ENCODE measurements at regions not wholly inside any gene's neighbourhood (a gene's known extent, or its start where the extent isn't known, plus 50 kb on each side); places are given as distances from the start of the nearest gene placed in this dataset.
"Not testable (repeated sequence)": the region's sequence is repeated elsewhere in the genome, so short reads cannot be mapped to it uniquely, and the experiment has no call there.

GRCh38 chr15:87547470-87548181 lies 708.9 kb downstream of the NTRK3 start:
- Histone ChIP-seq H3K27me3 (ENCODE audit: control insufficient read depth, insufficient read depth, low read length) (no peaks in the 10 kb centered on the region), H3K4me1 (ENCODE audit: control insufficient read depth, insufficient read depth, low read length) (no peaks in the 10 kb centered on the region), H3K9ac (ENCODE audit: low read depth, low read length) (no peak overlapping the region), H3K4me3 (ENCODE audit: low read depth, low read length) (no peak overlapping the region), H3K9me3 (ENCODE audit: control insufficient read depth, insufficient read depth, low read length) (no peaks in the 10 kb centered on the region), H3K36me3 (ENCODE audit: control insufficient read depth, insufficient read depth, low read length) (no peaks in the 10 kb centered on the region)

GRCh38 chr15:87538327-87538834 lies 718.2 kb downstream of the NTRK3 start:
- Histone ChIP-seq H3K4me3 (ENCODE audit: low read depth, low read length) (no peak overlapping the region), H3K27me3 (ENCODE audit: control insufficient read depth, insufficient read depth, low read length) (no peaks in the 10 kb centered on the region), H3K36me3 (ENCODE audit: control insufficient read depth, insufficient read depth, low read length) (no peaks in the 10 kb centered on the region), H3K9me3 (ENCODE audit: control insufficient read depth, insufficient read depth, low read length) (no peaks in the 10 kb centered on the region), H3K4me1 (ENCODE audit: control insufficient read depth, insufficient read depth, low read length) (no peaks in the 10 kb centered on the region), H3K9ac (ENCODE audit: low read depth, low read length) (no peak overlapping the region)

- no peaks in the 10 kb centered on the region for H3K9me3 ChIP-seq (ENCODE audit: control insufficient read depth, insufficient read depth, low read length)
- H3K4me3 ChIP-seq (ENCODE audit: low read depth, low read length): no peak overlapping the region
- H3K4me1 ChIP-seq (ENCODE audit: control insufficient read depth, insufficient read depth, low read length): no peaks in the 10 kb centered on the region
- H3K36me3 ChIP-seq (ENCODE audit: control insufficient read depth, insufficient read depth, low read length): no peaks in the 10 kb centered on the region
- no peaks in the 10 kb centered on the region for H3K27me3 ChIP-seq (ENCODE audit: control insufficient read depth, insufficient read depth, low read length)
- H3K9ac ChIP-seq (ENCODE audit: low read depth, low read length): no peak overlapping the region
Observed at GRCh38 chr15:87537295-87537694, 719.2 kb downstream of the NTRK3 start.

GRCh38 chr15:87533637-87534036 lies 722.9 kb downstream of the NTRK3 start:
- not testable (repeated sequence) for H3K4me3 ChIP-seq (ENCODE audit: low read depth, low read length); H3K9me3 ChIP-seq (ENCODE audit: control insufficient read depth, insufficient read depth, low read length); H3K36me3 ChIP-seq (ENCODE audit: control insufficient read depth, insufficient read depth, low read length); H3K27me3 ChIP-seq (ENCODE audit: control insufficient read depth, insufficient read depth, low read length); H3K4me1 ChIP-seq (ENCODE audit: control insufficient read depth, insufficient read depth, low read length); H3K9ac ChIP-seq (ENCODE audit: low read depth, low read length)

GRCh38 chr15:87528873-87529272 lies 727.7 kb downstream of the NTRK3 start:
- Histone ChIP-seq H3K9me3 (ENCODE audit: control insufficient read depth, insufficient read depth, low read length) (no peaks in the 10 kb centered on the region), H3K4me3 (ENCODE audit: low read depth, low read length) (no peak overlapping the region), H3K27me3 (ENCODE audit: control insufficient read depth, insufficient read depth, low read length) (no peaks in the 10 kb centered on the region), H3K36me3 (ENCODE audit: control insufficient read depth, insufficient read depth, low read length) (no peaks in the 10 kb centered on the region), H3K4me1 (ENCODE audit: control insufficient read depth, insufficient read depth, low read length) (no peaks in the 10 kb centered on the region), H3K9ac (ENCODE audit: low read depth, low read length) (no peak overlapping the region)

DNA sequence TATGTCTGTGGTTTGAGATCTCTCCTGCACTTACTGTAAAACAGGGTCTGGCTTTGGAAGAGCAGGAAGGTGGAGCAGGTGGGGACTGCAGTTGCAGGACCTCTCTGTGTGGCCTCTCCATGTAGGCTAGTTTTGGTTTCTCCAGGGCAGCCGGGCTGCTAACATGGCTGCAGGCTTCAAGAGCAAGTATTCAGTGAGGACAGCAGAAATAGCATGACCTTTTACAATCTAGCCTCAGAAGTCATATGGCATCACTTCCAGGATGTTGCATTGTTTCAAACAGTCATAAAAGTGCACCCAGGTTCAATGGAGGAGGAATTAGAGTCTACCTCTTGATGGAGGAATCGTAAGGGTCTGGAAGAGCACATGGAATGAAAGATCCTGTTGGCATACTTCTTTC lies 728.7 kb downstream of the NTRK3 start:
- no peak overlapping the region for H3K9ac ChIP-seq (ENCODE audit: low read depth, low read length)
- H3K4me1 ChIP-seq (ENCODE audit: control insufficient read depth, insufficient read depth, low read length): no peaks in the 10 kb centered on the region
- H3K27me3 ChIP-seq (ENCODE audit: control insufficient read depth, insufficient read depth, low read length): no peaks in the 10 kb centered on the region
- no peaks in the 10 kb centered on the region for H3K36me3 ChIP-seq (ENCODE audit: control insufficient read depth, insufficient read depth, low read length)
- H3K4me3 ChIP-seq (ENCODE audit: low read depth, low read length): no peak overlapping the region
- no peaks in the 10 kb centered on the region for H3K9me3 ChIP-seq (ENCODE audit: control insufficient read depth, insufficient read depth, low read length)

DNA sequence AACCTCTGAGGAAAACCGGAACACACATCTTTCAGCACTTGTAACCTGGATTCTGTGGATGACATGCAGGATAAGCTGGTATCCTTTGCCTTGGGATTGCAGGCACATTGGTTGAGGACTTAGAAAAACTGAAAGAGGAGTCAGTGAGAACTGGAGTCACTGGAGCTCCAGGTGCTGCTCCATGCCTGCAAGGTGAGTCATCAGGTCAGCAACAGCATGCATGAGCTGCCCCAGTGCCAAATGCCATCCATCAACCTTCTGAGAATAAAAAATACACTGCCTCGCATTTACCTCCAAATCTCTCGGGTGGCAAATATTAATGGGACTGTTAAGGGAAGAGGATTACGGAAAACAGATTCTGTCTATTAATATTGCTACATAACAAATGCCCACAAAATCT lies 729.1 kb downstream of the NTRK3 start:
- no peak overlapping the region for H3K9ac ChIP-seq (ENCODE audit: low read depth, low read length)
- no peaks in the 10 kb centered on the region for H3K4me1 ChIP-seq (ENCODE audit: control insufficient read depth, insufficient read depth, low read length)
- no peaks in the 10 kb centered on the region for H3K9me3 ChIP-seq (ENCODE audit: control insufficient read depth, insufficient read depth, low read length)
- H3K36me3 ChIP-seq (ENCODE audit: control insufficient read depth, insufficient read depth, low read length): no peaks in the 10 kb centered on the region
- no peak overlapping the region for H3K4me3 ChIP-seq (ENCODE audit: low read depth, low read length)
- H3K27me3 ChIP-seq (ENCODE audit: control insufficient read depth, insufficient read depth, low read length): no peaks in the 10 kb centered on the region

GRCh38 chr15:87523516-87523915 lies 733.0 kb downstream of the NTRK3 start:
- Histone ChIP-seq H3K9ac (ENCODE audit: low read depth, low read length) (no peak overlapping the region), H3K9me3 (ENCODE audit: control insufficient read depth, insufficient read depth, low read length) (no peaks in the 10 kb centered on the region), H3K4me3 (ENCODE audit: low read depth, low read length) (no peak overlapping the region), H3K36me3 (ENCODE audit: control insufficient read depth, insufficient read depth, low read length) (no peaks in the 10 kb centered on the region), H3K27me3 (ENCODE audit: control insufficient read depth, insufficient read depth, low read length) (no peaks in the 10 kb centered on the region), H3K4me1 (ENCODE audit: control insufficient read depth, insufficient read depth, low read length) (no peaks in the 10 kb centered on the region)

DNA sequence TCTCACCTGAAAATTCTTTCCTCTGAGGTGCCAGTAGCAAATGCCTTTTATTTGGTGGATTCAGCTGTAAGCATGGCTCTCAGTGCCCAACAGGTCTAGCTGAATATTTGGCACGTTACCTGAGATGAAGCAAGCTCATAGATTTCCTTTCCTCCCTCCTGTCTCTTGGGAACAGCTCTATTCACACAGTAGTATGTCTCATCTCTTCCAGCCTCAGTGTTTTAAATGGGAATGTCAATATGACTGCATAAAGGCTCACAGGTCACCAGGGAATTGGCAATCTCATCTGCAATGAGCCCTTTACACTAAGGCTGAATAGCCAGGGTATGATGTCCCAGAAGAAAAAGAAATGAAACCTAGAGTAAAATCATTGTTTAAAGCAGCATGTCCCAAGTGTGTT lies 733.5 kb downstream of the NTRK3 start:
- Histone ChIP-seq H3K27me3 (ENCODE audit: control insufficient read depth, insufficient read depth, low read length) (no peaks in the 10 kb centered on the region), H3K4me1 (ENCODE audit: control insufficient read depth, insufficient read depth, low read length) (no peaks in the 10 kb centered on the region), H3K36me3 (ENCODE audit: control insufficient read depth, insufficient read depth, low read length) (no peaks in the 10 kb centered on the region), H3K9me3 (ENCODE audit: control insufficient read depth, insufficient read depth, low read length) (no peaks in the 10 kb centered on the region), H3K9ac (ENCODE audit: low read depth, low read length) (no peak overlapping the region), H3K4me3 (ENCODE audit: low read depth, low read length) (no peak overlapping the region)

DNA sequence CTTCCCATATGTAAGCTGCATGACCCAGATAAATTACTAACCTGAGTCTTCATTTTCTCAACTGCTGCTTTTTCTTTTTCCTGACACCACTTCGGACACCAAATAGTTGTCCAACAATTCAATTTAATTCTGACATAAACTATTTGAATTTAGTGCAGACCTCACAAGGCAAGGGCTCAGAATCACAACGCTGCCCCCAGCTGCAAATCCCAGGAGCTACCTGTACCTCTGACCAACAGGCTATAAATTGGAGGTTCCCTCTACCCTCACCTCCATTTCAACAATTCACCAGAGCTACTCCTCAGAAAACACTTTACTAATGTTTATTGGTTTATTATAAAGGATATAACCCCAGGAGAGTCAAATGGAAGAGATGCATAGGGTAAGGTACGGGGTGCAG lies 737.6 kb downstream of the NTRK3 start:
- H3K27me3 ChIP-seq (ENCODE audit: control insufficient read depth, insufficient read depth, low read length): no peaks in the 10 kb centered on the region

DNA sequence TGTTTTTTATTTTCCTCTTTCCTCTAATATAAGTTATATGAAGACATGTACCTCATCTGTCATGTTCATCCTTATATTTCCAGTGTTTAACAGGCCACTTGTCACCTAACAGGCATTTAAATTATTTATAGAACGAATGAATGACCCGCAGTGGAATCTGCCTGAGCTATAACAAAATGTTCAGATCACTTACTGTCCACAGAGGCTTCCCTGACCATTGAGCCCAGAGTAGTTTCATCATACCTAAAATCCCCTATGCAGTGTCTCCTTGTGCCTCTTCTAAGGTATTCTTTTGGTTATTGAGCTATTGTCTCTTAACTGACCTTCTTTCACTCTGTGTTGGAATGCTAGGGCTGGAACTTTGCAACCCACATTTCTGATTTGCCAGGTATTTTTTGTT lies 748.5 kb downstream of the NTRK3 start:
- Histone ChIP-seq H3K9ac (ENCODE audit: low read depth, low read length) (no peak overlapping the region), H3K27me3 (ENCODE audit: control insufficient read depth, insufficient read depth, low read length) (no peaks in the 10 kb centered on the region), H3K4me1 (ENCODE audit: control insufficient read depth, insufficient read depth, low read length) (no peaks in the 10 kb centered on the region), H3K36me3 (ENCODE audit: control insufficient read depth, insufficient read depth, low read length) (no peaks in the 10 kb centered on the region), H3K9me3 (ENCODE audit: control insufficient read depth, insufficient read depth, low read length) (no peaks in the 10 kb centered on the region), H3K4me3 (ENCODE audit: low read depth, low read length) (no peak overlapping the region)

More for the DNA sequence above, 737.6 kb downstream of the NTRK3 start:
- no peak overlapping the region for H3K9ac ChIP-seq (ENCODE audit: low read depth, low read length)
- no peaks in the 10 kb centered on the region for H3K36me3 ChIP-seq (ENCODE audit: control insufficient read depth, insufficient read depth, low read length)
- no peak overlapping the region for H3K4me3 ChIP-seq (ENCODE audit: low read depth, low read length)
- H3K9me3 ChIP-seq (ENCODE audit: control insufficient read depth, insufficient read depth, low read length): no peaks in the 10 kb centered on the region
- H3K4me1 ChIP-seq (ENCODE audit: control insufficient read depth, insufficient read depth, low read length): no peaks in the 10 kb centered on the region

GRCh38 chr15:87502173-87502572 lies 754.4 kb downstream of the NTRK3 start:
- Histone ChIP-seq H3K9ac (ENCODE audit: low read depth, low read length) (no peak overlapping the region), H3K36me3 (ENCODE audit: control insufficient read depth, insufficient read depth, low read length) (no peaks in the 10 kb centered on the region), H3K4me1 (ENCODE audit: control insufficient read depth, insufficient read depth, low read length) (no peaks in the 10 kb centered on the region), H3K27me3 (ENCODE audit: control insufficient read depth, insufficient read depth, low read length) (no peaks in the 10 kb centered on the region), H3K9me3 (ENCODE audit: control insufficient read depth, insufficient read depth, low read length) (no peaks in the 10 kb centered on the region), H3K4me3 (ENCODE audit: low read depth, low read length) (no peak overlapping the region)
